ENCODE measurements at regions not wholly inside any gene's neighbourhood (a gene's known extent, or its start where the extent isn't known, plus 50 kb on each side); places are given as distances from the start of the nearest gene placed in this dataset.

DNA sequence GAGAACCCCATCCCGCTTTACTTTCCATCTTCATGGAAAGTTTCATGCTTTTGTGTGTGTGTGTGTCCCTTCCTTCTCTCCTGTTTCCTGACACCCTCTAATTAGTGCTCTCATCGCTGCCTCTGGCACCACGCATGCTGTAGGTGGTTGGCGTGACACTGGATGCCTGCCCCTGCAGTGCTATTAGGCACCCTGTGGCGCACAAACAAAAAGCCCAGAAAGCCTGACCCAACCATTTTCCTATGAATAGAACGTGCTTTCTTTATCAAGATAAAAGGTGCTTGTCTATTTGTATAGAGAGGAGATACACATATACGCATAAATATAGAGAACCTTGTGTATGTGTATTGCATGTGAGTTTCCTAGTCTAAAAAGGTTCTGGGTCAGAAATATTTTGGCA is 120.8 kb upstream of the CDCA7L start:
- Histone ChIP-seq H3K79me2 (ENCODE audit: control insufficient read depth, insufficient read depth, low read length) (no peaks in the 10 kb centered on the region), H3K4ac (ENCODE audit: low read depth, low read length) (no peak overlapping the region), H4K5ac (ENCODE audit: low read length) (no peak overlapping the region), H3K4me2 (ENCODE audit: low read length) (no peak overlapping the region), H2BK120ac (ENCODE audit: low read depth, low read length) (no peak overlapping the region), H2AK5ac (ENCODE audit: low read length) (no peak overlapping the region), H3K36me3 (ENCODE audit: control insufficient read depth, insufficient read depth, low read length) (no peaks in the 10 kb centered on the region), H2BK5ac (ENCODE audit: low read length) (no peak overlapping the region), H3K4me1 (ENCODE audit: control insufficient read depth, low read depth, low read length) (no peaks in the 10 kb centered on the region), H3K23ac (ENCODE audit: low read length) (no peak overlapping the region), H3K9ac (ENCODE audit: low read length) (no peak overlapping the region), H3K27me3 (ENCODE audit: insufficient read depth, low read length, poor library complexity) (no peaks in the 10 kb centered on the region), H2BK15ac (replicated peaks; ENCODE audit: low read depth) (no peak overlapping the region), H4K8ac (ENCODE audit: low read depth, low read length) (no peak overlapping the region), H3K56ac (ENCODE audit: low read length) (no peak overlapping the region), H3K18ac (ENCODE audit: low read length) (no peak overlapping the region), H3K4me3 (ENCODE audit: low read length) (no peak overlapping the region), H3K27ac (ENCODE audit: low read depth, low read length) (no peak overlapping the region), H3K79me1 (ENCODE audit: low read length) (no peaks in the 10 kb centered on the region)
- WGBS (ENCODE audit: extremely low coverage, insufficient coverage, low lambda C conversion rate), result no CpG with 5 or more reads among the region's 7 CpGs
- peak; percentile 12 for DNase-seq

GRCh38 chr7:22064816-22065215 is 119.1 kb upstream of the CDCA7L start:
- no CpG with 5 or more reads among the region's 2 CpGs for WGBS (ENCODE audit: extremely low coverage, insufficient coverage, low lambda C conversion rate)
- no peak overlapping the region for H3K27ac ChIP-seq (ENCODE audit: low read depth, low read length)

DNA sequence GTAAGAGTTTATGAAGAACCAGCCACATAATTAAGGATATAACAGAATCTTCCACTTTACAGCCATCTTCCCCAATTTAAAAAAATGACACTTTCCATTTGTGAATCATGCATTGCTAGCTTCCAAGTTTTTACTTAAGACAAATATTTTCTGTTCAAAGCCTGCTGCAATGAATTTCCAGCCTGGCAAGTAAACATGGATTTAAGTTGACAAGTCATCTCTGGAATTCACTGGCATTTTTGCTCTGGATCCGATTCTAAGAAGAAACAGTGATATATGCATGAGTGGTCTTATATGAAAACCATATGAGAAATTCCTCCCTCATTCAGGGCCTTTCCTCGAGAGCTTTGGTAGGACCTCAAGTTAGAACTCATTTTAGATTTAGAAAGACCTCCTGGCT is 116.1 kb upstream of the CDCA7L start:
- WGBS (ENCODE audit: extremely low coverage, insufficient coverage, low lambda C conversion rate), result no CpG with 5 or more reads among the region's 2 CpGs
- H3K23ac ChIP-seq (ENCODE audit: low read length), result no peak overlapping the region
- H2BK120ac ChIP-seq (ENCODE audit: low read depth, low read length), result no peak overlapping the region
- no peak for DNase-seq
- H3K27me3 ChIP-seq (ENCODE audit: insufficient read depth, low read length, poor library complexity), result no peaks in the 10 kb centered on the region
- no peaks in the 10 kb centered on the region for H3K79me2 ChIP-seq (ENCODE audit: control insufficient read depth, insufficient read depth, low read length)
- H3K36me3 ChIP-seq (ENCODE audit: control insufficient read depth, insufficient read depth, low read length), result no peaks in the 10 kb centered on the region
- no peak overlapping the region for H2AK5ac ChIP-seq (ENCODE audit: low read length)
- no peaks in the 10 kb centered on the region for H3K4me1 ChIP-seq (ENCODE audit: control insufficient read depth, low read depth, low read length)
- H3K79me1 ChIP-seq (ENCODE audit: low read length), result no peaks in the 10 kb centered on the region
- no peak overlapping the region for H3K4me3 ChIP-seq (ENCODE audit: low read length)
- no peak overlapping the region for H2BK15ac ChIP-seq (replicated peaks; ENCODE audit: low read depth)
- no peak overlapping the region for H4K5ac ChIP-seq (ENCODE audit: low read length)
- H2BK5ac ChIP-seq (ENCODE audit: low read length), result no peak overlapping the region
- no peak overlapping the region for H3K4ac ChIP-seq (ENCODE audit: low read depth, low read length)
- no peak overlapping the region for H3K18ac ChIP-seq (ENCODE audit: low read length)
- H3K56ac ChIP-seq (ENCODE audit: low read length), result no peak overlapping the region
- H3K27ac ChIP-seq (ENCODE audit: low read depth, low read length), result no peak overlapping the region
- H4K8ac ChIP-seq (ENCODE audit: low read depth, low read length), result no peak overlapping the region
- no peak overlapping the region for H3K9ac ChIP-seq (ENCODE audit: low read length)
- no peak overlapping the region for H3K4me2 ChIP-seq (ENCODE audit: low read length)

More at GRCh38 chr7:22064816-22065215, 119.1 kb upstream of the CDCA7L start:
- H3K18ac ChIP-seq (ENCODE audit: low read length), result no peak overlapping the region
- H3K36me3 ChIP-seq (ENCODE audit: control insufficient read depth, insufficient read depth, low read length), result no peaks in the 10 kb centered on the region
- no peaks in the 10 kb centered on the region for H3K4me1 ChIP-seq (ENCODE audit: control insufficient read depth, low read depth, low read length)
- DNase-seq, result no peak
- H2BK120ac ChIP-seq (ENCODE audit: low read depth, low read length), result no peak overlapping the region
- H3K79me1 ChIP-seq (ENCODE audit: low read length), result no peaks in the 10 kb centered on the region
- no peak overlapping the region for H3K4me2 ChIP-seq (ENCODE audit: low read length)
- H3K4ac ChIP-seq (ENCODE audit: low read depth, low read length), result no peak overlapping the region
- H3K27me3 ChIP-seq (ENCODE audit: insufficient read depth, low read length, poor library complexity), result no peaks in the 10 kb centered on the region
- no peak overlapping the region for H2BK5ac ChIP-seq (ENCODE audit: low read length)
- H3K79me2 ChIP-seq (ENCODE audit: control insufficient read depth, insufficient read depth, low read length), result no peaks in the 10 kb centered on the region
- H3K23ac ChIP-seq (ENCODE audit: low read length), result no peak overlapping the region
- no peak overlapping the region for H3K9ac ChIP-seq (ENCODE audit: low read length)
- no peak overlapping the region for H4K8ac ChIP-seq (ENCODE audit: low read depth, low read length)
- H2AK5ac ChIP-seq (ENCODE audit: low read length), result no peak overlapping the region
- H3K4me3 ChIP-seq (ENCODE audit: low read length), result no peak overlapping the region
- no peak overlapping the region for H4K5ac ChIP-seq (ENCODE audit: low read length)
- no peak overlapping the region for H3K56ac ChIP-seq (ENCODE audit: low read length)
- no peak overlapping the region for H2BK15ac ChIP-seq (replicated peaks; ENCODE audit: low read depth)

DNA sequence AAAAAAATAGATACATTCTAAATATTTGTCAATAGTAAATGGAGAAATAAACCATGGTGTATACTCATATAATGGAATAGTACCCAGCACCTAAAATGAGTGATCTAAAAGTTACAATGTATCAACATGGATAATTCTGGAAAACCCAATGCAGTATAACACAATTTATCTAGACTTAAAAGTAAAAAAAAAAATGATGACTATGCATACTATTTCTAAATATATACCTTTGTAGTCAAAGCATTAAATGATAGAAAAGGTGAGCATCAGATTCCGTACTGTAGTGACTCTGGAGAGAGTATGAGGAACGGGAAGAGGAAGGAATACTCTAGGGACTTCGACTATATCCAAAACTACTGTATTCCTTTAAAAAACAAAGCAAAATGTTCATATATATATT is 115.2 kb upstream of the CDCA7L start:
- Histone ChIP-seq H4K8ac (ENCODE audit: low read depth, low read length) (no peak overlapping the region), H4K5ac (ENCODE audit: low read length) (no peak overlapping the region), H3K56ac (ENCODE audit: low read length) (no peak overlapping the region), H3K27me3 (ENCODE audit: insufficient read depth, low read length, poor library complexity) (no peaks in the 10 kb centered on the region), H3K9ac (ENCODE audit: low read length) (no peak overlapping the region), H3K23ac (ENCODE audit: low read length) (no peak overlapping the region), H3K4me1 (ENCODE audit: control insufficient read depth, low read depth, low read length) (no peaks in the 10 kb centered on the region), H3K27ac (ENCODE audit: low read depth, low read length) (no peak overlapping the region), H3K18ac (ENCODE audit: low read length) (no peak overlapping the region), H3K79me1 (ENCODE audit: low read length) (no peaks in the 10 kb centered on the region), H2BK120ac (ENCODE audit: low read depth, low read length) (no peak overlapping the region), H2BK15ac (replicated peaks; ENCODE audit: low read depth) (no peak overlapping the region), H2BK5ac (ENCODE audit: low read length) (no peak overlapping the region), H3K36me3 (ENCODE audit: control insufficient read depth, insufficient read depth, low read length) (no peaks in the 10 kb centered on the region), H3K4me3 (ENCODE audit: low read length) (no peak overlapping the region), H3K4me2 (ENCODE audit: low read length) (no peak overlapping the region), H3K4ac (ENCODE audit: low read depth, low read length) (no peak overlapping the region), H2AK5ac (ENCODE audit: low read length) (no peak overlapping the region), H3K79me2 (ENCODE audit: control insufficient read depth, insufficient read depth, low read length) (no peaks in the 10 kb centered on the region)
- no peak for DNase-seq
- no CpG with 5 or more reads among the region's 3 CpGs for WGBS (ENCODE audit: extremely low coverage, insufficient coverage, low lambda C conversion rate)

DNA sequence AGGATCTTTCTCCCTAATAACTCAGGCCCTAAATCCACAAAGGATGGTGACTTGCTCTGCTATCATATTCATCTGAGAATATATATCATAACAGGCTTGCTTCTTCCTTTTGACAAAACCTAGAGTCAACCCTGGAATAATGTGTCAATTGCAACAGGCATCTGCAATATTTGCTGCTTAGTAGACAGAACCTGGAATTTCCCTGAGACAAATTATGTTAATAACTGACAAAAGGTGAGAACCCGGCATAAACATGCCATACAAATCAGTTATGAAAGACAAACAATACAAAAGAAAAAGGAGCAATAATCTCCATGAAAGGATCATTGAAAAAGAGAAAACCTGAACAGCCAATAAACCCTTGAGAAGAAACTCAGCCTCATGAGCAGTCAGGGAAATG is 114.5 kb upstream of the CDCA7L start:
- Histone ChIP-seq H4K5ac (ENCODE audit: low read length) (no peak overlapping the region), H3K23ac (ENCODE audit: low read length) (no peak overlapping the region), H2BK15ac (replicated peaks; ENCODE audit: low read depth) (no peak overlapping the region), H2BK5ac (ENCODE audit: low read length) (no peak overlapping the region), H3K9ac (ENCODE audit: low read length) (no peak overlapping the region), H3K4ac (ENCODE audit: low read depth, low read length) (no peak overlapping the region), H3K18ac (ENCODE audit: low read length) (no peak overlapping the region), H3K79me1 (ENCODE audit: low read length) (no peaks in the 10 kb centered on the region), H3K36me3 (ENCODE audit: control insufficient read depth, insufficient read depth, low read length) (no peaks in the 10 kb centered on the region), H3K56ac (ENCODE audit: low read length) (no peak overlapping the region), H4K8ac (ENCODE audit: low read depth, low read length) (no peak overlapping the region), H3K4me1 (ENCODE audit: control insufficient read depth, low read depth, low read length) (no peaks in the 10 kb centered on the region), H3K4me3 (ENCODE audit: low read length) (no peak overlapping the region), H2AK5ac (ENCODE audit: low read length) (no peak overlapping the region), H3K79me2 (ENCODE audit: control insufficient read depth, insufficient read depth, low read length) (no peaks in the 10 kb centered on the region), H3K27ac (ENCODE audit: low read depth, low read length) (no peak overlapping the region), H3K4me2 (ENCODE audit: low read length) (no peak overlapping the region), H3K27me3 (ENCODE audit: insufficient read depth, low read length, poor library complexity) (no peaks in the 10 kb centered on the region), H2BK120ac (ENCODE audit: low read depth, low read length) (no peak overlapping the region)
- DNase-seq, result no peak
- WGBS (ENCODE audit: extremely low coverage, insufficient coverage, low lambda C conversion rate), result no CpG with 5 or more reads among the region's 1 CpG

GRCh38 chr7:22055226-22055625 is 109.5 kb upstream of the CDCA7L start:
- Histone ChIP-seq H2BK120ac (ENCODE audit: low read depth, low read length) (no peak overlapping the region), H3K4me1 (ENCODE audit: control insufficient read depth, low read depth, low read length) (no peaks in the 10 kb centered on the region), H3K27ac (ENCODE audit: low read depth, low read length) (no peak overlapping the region), H3K18ac (ENCODE audit: low read length) (no peak overlapping the region), H3K4me2 (ENCODE audit: low read length) (no peak overlapping the region), H3K79me2 (ENCODE audit: control insufficient read depth, insufficient read depth, low read length) (no peaks in the 10 kb centered on the region), H3K56ac (ENCODE audit: low read length) (no peak overlapping the region), H4K5ac (ENCODE audit: low read length) (no peak overlapping the region), H3K4ac (ENCODE audit: low read depth, low read length) (no peak overlapping the region), H3K27me3 (ENCODE audit: insufficient read depth, low read length, poor library complexity) (no peaks in the 10 kb centered on the region), H3K79me1 (ENCODE audit: low read length) (no peaks in the 10 kb centered on the region), H3K23ac (ENCODE audit: low read length) (no peak overlapping the region), H3K36me3 (ENCODE audit: control insufficient read depth, insufficient read depth, low read length) (no peaks in the 10 kb centered on the region), H3K9ac (ENCODE audit: low read length) (no peak overlapping the region), H3K4me3 (ENCODE audit: low read length) (no peak overlapping the region), H2BK15ac (replicated peaks; ENCODE audit: low read depth) (no peak overlapping the region), H4K8ac (ENCODE audit: low read depth, low read length) (no peak overlapping the region), H2BK5ac (ENCODE audit: low read length) (no peak overlapping the region), H2AK5ac (ENCODE audit: low read length) (no peak overlapping the region)
- DNase-seq, result no peak
- WGBS (ENCODE audit: extremely low coverage, insufficient coverage, low lambda C conversion rate), result no CpG with 5 or more reads among the region's 6 CpGs
